HCT116 (cell line): ENCODE measurements at regions not wholly inside any gene's neighbourhood (a gene's known extent, or its start where the extent isn't known, plus 50 kb on each side); places are given as distances from the start of the nearest gene placed in this dataset.

Experiments
- ATF3 ChIP-seq: IDR thresholded peaks from 2 replicates; pipeline ENCODE4 v1.6.1; 2012
- CEBPB ChIP-seq: IDR thresholded peaks from 2 replicates; pipeline ENCODE4 v1.6.1; 2012; ENCODE audit warnings: low read depth
- CTCF ChIP-seq, 3 experiments: fragments of 200-600 bp in 1 of 3; sonication (generic) in 1 of 3; IDR thresholded peaks in 2 of 3; conservative IDR thresholded peaks in 1 of 3; 2 replicates each; pipeline ENCODE4 v1.5.1; 2012 to 2017; ENCODE audit warnings: low read depth in 2 of 3, low read length in 2 of 3, antibody characterized with exemption in 1 of 3, borderline replicate concordance in 1 of 3, control low read depth in 1 of 3, mild to moderate bottlenecking in 1 of 3, mixed read lengths in 1 of 3, mixed run types in 1 of 3, moderate library complexity in 1 of 3; ENCODE audit not compliant: insufficient read depth in 1 of 3
- EGR1 ChIP-seq: IDR thresholded peaks from 2 replicates; pipeline ENCODE4 v1.6.1; 2012; ENCODE audit warnings: low read depth
- EZH2 ChIP-seq: fragments of 200-600 bp; sonication (generic); IDR thresholded peaks from 2 replicates; pipeline ENCODE4 v1.6.1; 2017; ENCODE audit warnings: antibody characterized with exemption, mixed run types
- POLR2A ChIP-seq: IDR thresholded peaks from 2 replicates; pipeline ENCODE4 v1.7.0; 2011; ENCODE audit warnings: borderline replicate concordance; ENCODE audit not compliant: insufficient read depth, insufficient read length; ENCODE audit errors: extremely low read depth
- POLR2AphosphoS5 ChIP-seq: IDR thresholded peaks from 2 replicates; pipeline ENCODE4 v1.6.1; 2011; ENCODE audit warnings: mild to moderate bottlenecking, low read depth, low read length, moderate library complexity
- RAD21 ChIP-seq: IDR thresholded peaks from 2 replicates; pipeline ENCODE4 v1.6.1; 2012; ENCODE audit warnings: low read depth, mild to moderate bottlenecking
- REST ChIP-seq: IDR thresholded peaks from 2 replicates; pipeline ENCODE4 v1.6.1; 2012; ENCODE audit warnings: low read depth
- SIN3A ChIP-seq: IDR thresholded peaks from 2 replicates; pipeline ENCODE4 v1.6.1; 2012; ENCODE audit warnings: low read depth
- SP1 ChIP-seq: IDR thresholded peaks from 2 replicates; pipeline ENCODE4 v1.6.1; 2012; ENCODE audit warnings: low read depth
- ZBTB33 ChIP-seq: IDR thresholded peaks from 2 replicates; pipeline ENCODE4 v1.6.1; 2011; ENCODE audit warnings: mild to moderate bottlenecking, low read length, moderate library complexity; ENCODE audit not compliant: insufficient replicate concordance; ENCODE audit errors: extremely low read depth

DNA sequence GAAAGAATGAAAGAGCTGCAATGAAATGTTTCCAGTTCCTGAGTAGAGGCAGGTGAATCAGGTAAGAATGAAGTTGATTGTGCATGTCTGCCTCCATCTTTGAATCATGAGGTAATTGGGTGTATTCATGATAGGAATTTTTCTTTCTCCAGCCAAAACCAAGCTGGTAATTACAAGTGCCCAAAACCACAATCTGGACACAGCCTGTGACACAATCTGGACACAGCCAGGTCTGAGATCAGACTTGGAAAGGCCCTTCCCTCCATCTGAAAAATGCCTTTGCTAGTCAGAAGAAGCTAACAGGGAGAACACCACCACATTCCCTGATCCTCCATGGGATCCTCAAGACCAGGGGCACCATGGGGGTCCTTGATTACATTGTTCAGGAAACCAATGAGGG lies 338.5 kb upstream of the THBS1 start:
- TF ChIP-seq RAD21 (no peak), POLR2A (no peak), EGR1 (no peak), CTCF (IDR thresholded peaks at IDR 0.05 in 2 of 3, conservative IDR thresholded peaks at IDR 0.05 in 1 of 3; ENCODE audit: borderline replicate concordance in 1 of 3, insufficient read depth in 1 of 3, low read depth in 2 of 3, low read length in 2 of 3) (no peak), ATF3 (no peak), POLR2AphosphoS5 (no peak), ZBTB33 (no peak), SP1 (no peak), EZH2 (no peak), REST (no peak), SIN3A (no peak), CEBPB (no peak)
